Activated naive CD4-positive, alpha-beta T cell treated with anti-CD3 and anti-CD28 coated beads for 36 hours (primary cell): ENCODE measurements at regions not wholly inside any gene's neighbourhood (a gene's known extent, or its start where the extent isn't known, plus 50 kb on each side); places are given as distances from the start of the nearest gene placed in this dataset.

Experiments
- CTCF ChIA-PET: fragments of 350-600 bp; sonication (Branson Sonifier 250); formaldehyde crosslinking; loops from one replicate; lab custom pipeline; 2021; ENCODE audit warnings: antibody characterized with exemption; lab: Charles Lee
- DNase-seq: peaks from one replicate; pipeline ENCODE4 v3.0.0-alpha.2; 2020
- H3K27ac Mint-ChIP-seq: one replicate; pipeline ENCODE4 v1.8.0; 2021; ENCODE audit warnings: mild to moderate bottlenecking, mixed read lengths
- H3K27me3 Mint-ChIP-seq: one replicate; pipeline ENCODE4 v1.8.0; 2021; ENCODE audit warnings: low read depth, mixed read lengths
- H3K36me3 Mint-ChIP-seq: one replicate; pipeline ENCODE4 v1.8.0; 2021; ENCODE audit warnings: low read depth, mixed read lengths
- H3K4me1 Mint-ChIP-seq: one replicate; pipeline ENCODE4 v1.8.0; 2021; ENCODE audit warnings: low read depth, mixed read lengths
- H3K4me3 Mint-ChIP-seq: one replicate; pipeline ENCODE4 v1.8.0; 2021; ENCODE audit warnings: mild to moderate bottlenecking, moderate library complexity, mixed read lengths
- H3K9me3 Mint-ChIP-seq: one replicate; pipeline ENCODE4 v1.8.0; 2021; ENCODE audit warnings: mixed read lengths
- intact Hi-C: fragments of 100-400 bp; cut with micrococcal nuclease; formaldehyde crosslinking; loops from one replicate; pipeline ENCODE4 v1.15.1; 2023

DNA sequence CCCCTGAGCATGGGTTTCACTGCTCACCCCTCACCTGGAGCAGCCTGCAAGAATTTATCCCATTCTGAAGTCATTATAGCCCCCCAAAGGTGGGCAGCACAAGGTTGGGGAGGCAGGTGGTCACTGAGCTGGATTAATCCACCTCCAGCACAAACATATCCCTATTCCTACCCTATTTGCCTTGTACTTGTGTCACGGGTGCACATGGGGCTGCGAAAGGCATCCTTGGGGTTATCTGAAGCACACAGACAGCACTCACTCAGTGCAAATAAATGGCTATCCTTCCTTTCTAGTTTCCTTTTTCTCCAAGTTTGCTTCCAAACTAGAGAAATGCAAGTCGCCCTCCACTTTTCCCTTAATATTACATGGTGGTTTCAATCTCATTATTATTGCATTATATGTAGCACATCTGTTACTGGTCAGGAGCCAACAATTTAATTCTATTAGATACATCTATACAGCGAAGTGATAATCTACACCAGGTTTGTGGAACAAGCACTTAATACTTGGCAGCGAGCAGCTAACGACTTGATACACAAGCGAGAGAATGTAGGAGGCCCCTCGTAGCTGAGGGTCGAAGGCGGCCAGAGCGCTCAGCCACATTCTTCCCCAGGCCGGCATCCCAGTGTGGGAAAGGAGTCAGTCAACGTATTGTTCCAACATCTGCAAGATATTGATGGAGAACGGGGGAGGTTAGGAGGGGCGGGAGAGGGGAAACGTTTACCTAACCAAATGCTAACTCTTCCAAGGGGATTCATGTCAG is 121.3 kb upstream of the HABP2 start:
- H3K4me3 Mint-ChIP-seq, result no peak overlapping the region
- no peak for DNase-seq
- H3K36me3 Mint-ChIP-seq, result no peaks in the 10 kb centered on the region
- no peak overlapping the region for H3K27ac Mint-ChIP-seq
- no peaks in the 10 kb centered on the region for H3K27me3 Mint-ChIP-seq
- CTCF ChIA-PET, result no interaction called here
- intact Hi-C loops, result no loop called here
- peaks cover 2% of the 10 kb centered on the region for H3K9me3 Mint-ChIP-seq
- H3K4me1 Mint-ChIP-seq, result no peaks in the 10 kb centered on the region

DNA sequence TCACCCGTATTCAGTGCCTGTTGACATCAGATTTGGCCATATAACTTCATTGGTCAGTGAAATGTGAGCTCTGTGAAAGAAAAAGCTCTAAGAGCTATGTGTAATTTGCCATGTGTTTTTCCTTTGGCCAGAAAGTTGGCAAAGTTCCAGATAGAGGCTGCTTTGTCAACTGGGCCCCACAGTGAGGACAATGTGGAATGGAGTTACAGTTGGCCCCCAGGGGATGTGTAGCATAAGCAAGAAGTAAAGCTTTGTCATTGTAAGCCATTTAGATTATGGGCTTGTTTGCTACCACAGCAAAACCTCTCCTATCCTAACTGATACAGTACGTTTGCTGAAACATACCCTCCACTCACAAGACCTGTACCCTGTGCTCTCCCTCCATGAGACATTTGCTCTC is 119.1 kb upstream of the HABP2 start:
- Mint-ChIP-seq H3K27ac (no peak overlapping the region), H3K4me3 (no peak overlapping the region), H3K4me1 (no peaks in the 10 kb centered on the region), H3K27me3 (no peaks in the 10 kb centered on the region), H3K9me3 (peaks cover 2% of the 10 kb centered on the region), H3K36me3 (no peaks in the 10 kb centered on the region)
- DNase-seq, result no peak
- intact Hi-C loops, result no loop called here
- CTCF ChIA-PET, result no interaction called here

DNA sequence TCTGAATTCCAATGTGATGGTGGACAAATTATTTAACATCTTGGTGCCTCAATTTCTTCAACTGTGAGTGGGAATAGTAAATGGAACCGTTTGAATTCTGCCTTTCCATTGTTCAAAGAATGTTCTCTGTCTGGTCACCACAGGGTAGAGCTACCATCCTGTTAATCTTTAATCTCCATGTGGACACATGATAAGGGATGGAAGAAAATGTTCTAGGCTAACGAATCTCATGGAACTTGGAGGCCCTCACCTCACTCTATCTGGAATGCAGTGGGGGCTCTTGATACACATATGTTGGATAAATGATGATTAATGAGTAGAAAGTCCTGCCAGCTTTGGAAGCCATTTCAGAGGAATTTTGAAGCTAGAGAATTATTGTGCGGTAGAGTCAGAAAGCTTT is 118.5 kb upstream of the HABP2 start:
- H3K36me3 Mint-ChIP-seq, result no peaks in the 10 kb centered on the region
- H3K27me3 Mint-ChIP-seq, result no peaks in the 10 kb centered on the region
- H3K9me3 Mint-ChIP-seq, result peaks cover 2% of the 10 kb centered on the region
- H3K27ac Mint-ChIP-seq, result no peak overlapping the region
- CTCF ChIA-PET, result no interaction called here
- no peak for DNase-seq
- no peak overlapping the region for H3K4me3 Mint-ChIP-seq
- no peaks in the 10 kb centered on the region for H3K4me1 Mint-ChIP-seq
- intact Hi-C loops, result no loop called here

GRCh38 chr10:113434950-113435349 is 117.9 kb upstream of the HABP2 start:
- Mint-ChIP-seq H3K27ac (no peak overlapping the region), H3K36me3 (no peaks in the 10 kb centered on the region), H3K4me3 (no peak overlapping the region), H3K9me3 (peaks cover 2% of the 10 kb centered on the region), H3K4me1 (no peaks in the 10 kb centered on the region), H3K27me3 (no peaks in the 10 kb centered on the region)
- CTCF ChIA-PET, result no interaction called here
- intact Hi-C loops, result no loop called here
- DNase-seq, result no peak

GRCh38 chr10:113435881-113436280 is 117.0 kb upstream of the HABP2 start:
- CTCF ChIA-PET, result no interaction called here
- intact Hi-C loops, result no loop called here
- no peak for DNase-seq
- Mint-ChIP-seq H3K27ac (no peak overlapping the region), H3K9me3 (no peaks in the 10 kb centered on the region), H3K36me3 (no peaks in the 10 kb centered on the region), H3K27me3 (no peaks in the 10 kb centered on the region), H3K4me1 (no peaks in the 10 kb centered on the region), H3K4me3 (no peak overlapping the region)

DNA sequence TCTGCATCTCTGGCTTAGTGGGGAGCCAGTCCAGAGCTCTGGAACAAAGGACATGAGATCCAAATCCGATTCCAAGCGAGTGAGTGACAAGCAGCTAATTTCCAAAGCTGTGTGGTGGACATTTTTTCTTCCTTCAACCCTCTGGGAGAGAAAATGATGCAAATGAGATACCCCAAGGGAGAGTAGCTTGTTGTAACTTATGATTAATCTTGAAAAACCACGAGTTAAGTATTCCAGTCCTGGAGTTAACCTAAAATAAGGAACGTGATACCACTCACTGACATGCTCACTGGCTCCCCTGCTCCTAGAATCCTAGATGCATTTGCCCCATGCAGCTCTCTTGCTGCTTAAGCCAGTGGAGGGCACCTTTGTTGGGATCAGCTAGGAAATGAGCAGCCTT is 116.0 kb upstream of the HABP2 start:
- Mint-ChIP-seq H3K4me3 (no peak overlapping the region), H3K27ac (no peak overlapping the region), H3K36me3 (no peaks in the 10 kb centered on the region), H3K4me1 (no peaks in the 10 kb centered on the region), H3K9me3 (no peaks in the 10 kb centered on the region), H3K27me3 (no peaks in the 10 kb centered on the region)
- DNase-seq, result no peak
- intact Hi-C loops, result no loop called here
- CTCF ChIA-PET, result no interaction called here

GRCh38 chr10:113438652-113439051 is 114.2 kb upstream of the HABP2 start:
- Mint-ChIP-seq H3K4me1 (no peaks in the 10 kb centered on the region), H3K27me3 (no peaks in the 10 kb centered on the region), H3K9me3 (no peaks in the 10 kb centered on the region), H3K36me3 (no peaks in the 10 kb centered on the region), H3K27ac (no peak overlapping the region), H3K4me3 (no peak overlapping the region)
- CTCF ChIA-PET, result no interaction called here
- DNase-seq, result no peak
- intact Hi-C loops, result no loop called here

GRCh38 chr10:113441220-113441619 is 111.6 kb upstream of the HABP2 start:
- intact Hi-C loops, result no loop called here
- DNase-seq, result no peak
- no peaks in the 10 kb centered on the region for H3K27me3 Mint-ChIP-seq
- H3K4me3 Mint-ChIP-seq, result no peak overlapping the region
- H3K9me3 Mint-ChIP-seq, result no peaks in the 10 kb centered on the region
- CTCF ChIA-PET, result interaction anchor here (1.3 kb wide), 1 partner anchor 14 kb away, joined by 4 read pairs; no protein-coding TSS in a partner anchor
- H3K36me3 Mint-ChIP-seq, result no peaks in the 10 kb centered on the region
- no peak overlapping the region for H3K27ac Mint-ChIP-seq
- no peaks in the 10 kb centered on the region for H3K4me1 Mint-ChIP-seq

DNA sequence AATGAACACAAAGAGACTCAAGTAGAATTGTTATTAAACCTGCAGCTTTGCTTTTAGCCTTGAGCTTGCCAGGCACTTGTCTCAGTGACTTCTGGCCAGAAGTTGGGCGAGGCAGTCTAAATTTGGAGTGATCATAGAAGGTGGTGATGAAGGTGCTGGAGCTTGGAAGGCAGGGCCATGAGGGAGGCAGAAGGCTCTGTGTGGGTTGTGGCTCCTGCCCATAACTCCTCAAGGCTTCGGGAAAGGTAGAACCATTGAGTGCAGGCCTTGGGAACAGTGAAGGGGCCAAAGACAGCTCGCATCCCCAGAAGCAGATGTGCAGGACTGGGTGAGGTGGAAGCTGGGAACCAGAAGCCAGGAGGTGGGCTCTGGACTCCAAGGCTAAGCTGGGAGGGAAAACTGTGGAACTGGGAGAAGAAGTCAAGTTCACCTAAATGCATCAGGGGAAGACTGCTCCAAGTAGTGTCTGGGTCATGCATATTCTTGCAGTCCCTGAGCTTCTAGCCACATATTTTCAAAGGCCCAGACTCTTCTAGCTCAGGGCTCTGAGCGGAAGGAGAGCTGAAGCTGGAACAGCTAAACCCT is 111.1 kb upstream of the HABP2 start:
- Mint-ChIP-seq H3K27ac (no peak overlapping the region), H3K9me3 (no peaks in the 10 kb centered on the region), H3K4me1 (no peaks in the 10 kb centered on the region), H3K4me3 (no peak overlapping the region), H3K27me3 (no peaks in the 10 kb centered on the region), H3K36me3 (no peaks in the 10 kb centered on the region)
- intact Hi-C loops, result no loop called here
- no peak for DNase-seq
- CTCF ChIA-PET, result interaction anchor here (1.0 to 1.3 kb wide), 2 partner anchors 13 to 122 kb away, joined by 3 to 4 read pairs; no protein-coding TSS in a partner anchor

DNA sequence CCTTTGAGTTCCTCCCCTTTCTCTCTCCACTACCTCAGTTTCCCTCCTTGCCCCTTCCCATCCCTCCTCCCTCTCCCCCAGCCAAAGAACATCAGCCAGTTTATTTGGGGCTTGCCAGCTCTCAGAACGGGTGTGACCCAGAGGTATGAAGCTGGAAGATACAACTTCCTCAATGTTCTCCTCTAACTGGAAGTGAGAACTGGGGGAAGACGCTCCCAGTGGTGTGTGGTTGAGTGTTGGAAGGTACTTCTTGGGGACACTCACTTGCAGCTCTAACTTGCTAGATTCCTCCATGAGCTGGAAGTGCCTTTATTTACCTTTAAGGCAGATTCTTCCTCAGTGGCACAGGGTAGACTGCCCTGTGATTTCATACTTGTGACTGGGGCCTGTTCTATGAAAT is 110.5 kb upstream of the HABP2 start:
- no peak for DNase-seq

GRCh38 chr10:113443141-113443925 is 109.5 kb upstream of the HABP2 start:
- no peaks in the 10 kb centered on the region for H3K36me3 Mint-ChIP-seq
- H3K4me3 Mint-ChIP-seq, result no peak overlapping the region
- peaks cover 3% of the 10 kb centered on the region for H3K27me3 Mint-ChIP-seq
- CTCF ChIA-PET, result interaction anchor here (0.6 kb wide), 1 partner anchor 59 kb away, joined by 4 read pairs; no protein-coding TSS in a partner anchor
- H3K27ac Mint-ChIP-seq, result no peak overlapping the region
- no peaks in the 10 kb centered on the region for H3K4me1 Mint-ChIP-seq
- H3K9me3 Mint-ChIP-seq, result no peaks in the 10 kb centered on the region
- DNase-seq, result no peak
- intact Hi-C loops, result no loop called here

More for the DNA sequence above, 110.5 kb upstream of the HABP2 start:
- Mint-ChIP-seq H3K4me3 (no peak overlapping the region), H3K4me1 (no peaks in the 10 kb centered on the region), H3K27me3 (no peaks in the 10 kb centered on the region), H3K36me3 (no peaks in the 10 kb centered on the region), H3K27ac (no peak overlapping the region), H3K9me3 (no peaks in the 10 kb centered on the region)
- CTCF ChIA-PET, result interaction anchor here (1.0 to 1.3 kb wide), 2 partner anchors 13 to 121 kb away, joined by 3 to 4 read pairs; no protein-coding TSS in a partner anchor
- intact Hi-C loops, result no loop called here

DNA sequence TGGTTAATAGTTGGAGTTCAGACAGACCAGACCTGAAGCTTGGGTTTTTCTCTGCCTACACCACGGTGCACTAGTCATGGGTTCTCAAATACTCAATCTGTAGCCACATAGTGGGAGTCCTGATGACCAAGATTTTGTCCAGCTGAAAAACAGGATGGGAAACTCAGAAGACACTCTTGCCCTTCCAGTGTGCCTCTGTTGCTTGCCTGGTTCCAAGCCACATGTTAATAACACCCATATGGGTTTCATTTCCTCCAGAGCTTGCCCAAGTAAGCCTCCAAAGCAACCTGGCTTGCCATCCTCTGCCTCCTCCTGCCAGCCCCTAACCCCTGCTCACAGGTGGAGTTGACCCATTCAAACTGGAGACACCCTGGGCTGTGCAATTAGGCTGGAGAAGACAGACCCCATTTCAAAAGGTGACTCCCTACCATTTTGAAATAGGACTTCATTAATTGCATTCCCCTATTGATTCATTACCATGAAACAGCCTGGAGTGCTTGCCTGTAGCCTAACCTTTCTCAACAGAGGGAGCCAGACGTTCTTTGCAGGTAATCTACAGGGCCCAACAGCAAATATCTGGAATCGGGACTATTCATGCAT is 108.0 kb upstream of the HABP2 start:
- H3K4me3 Mint-ChIP-seq, result no peak overlapping the region
- CTCF ChIA-PET, result no interaction called here
- H3K4me1 Mint-ChIP-seq, result no peaks in the 10 kb centered on the region
- intact Hi-C loops, result no loop called here
- no peaks in the 10 kb centered on the region for H3K36me3 Mint-ChIP-seq
- H3K9me3 Mint-ChIP-seq, result no peaks in the 10 kb centered on the region
- H3K27me3 Mint-ChIP-seq, result peaks cover 7% of the 10 kb centered on the region
- H3K27ac Mint-ChIP-seq, result no peak overlapping the region
- DNase-seq, result no peak
